WI38 (cell line): ENCODE measurements at regions not wholly inside any gene's neighbourhood (a gene's known extent, or its start where the extent isn't known, plus 50 kb on each side); places are given as distances from the start of the nearest gene placed in this dataset.

Experiments
- H3K4me3 ChIP-seq: 2 replicates; pipeline ENCODE4 v1.5.1; 2011; ENCODE audit warnings: low read depth, mild to moderate bottlenecking, control low read depth, low read length
- CTCF ChIP-seq: IDR thresholded peaks from 2 replicates; pipeline ENCODE4 v1.5.1; 2012; ENCODE audit warnings: low read depth, mild to moderate bottlenecking, control low read depth, low read length

GRCh38 chr13:58926858-58927257, 1236.9 kb downstream of the DIAPH3 start:
- TF ChIP-seq CTCF = no peak
- no peak overlapping the region for H3K4me3 ChIP-seq

GRCh38 chr13:58933475-58933874, 1230.3 kb downstream of the DIAPH3 start:
- TF ChIP-seq CTCF = no peak
- H3K4me3 ChIP-seq = no peak overlapping the region

GRCh38 chr13:58935689-58936088, 1228.0 kb downstream of the DIAPH3 start:
- TF ChIP-seq CTCF = no peak
- H3K4me3 ChIP-seq = no peak overlapping the region

GRCh38 chr13:58946274-58946673, 1217.5 kb downstream of the DIAPH3 start:
- no peak for TF ChIP-seq CTCF

GRCh38 chr13:58949646-58950045, 1214.1 kb downstream of the DIAPH3 start:
- TF ChIP-seq CTCF = no peak
- no peak overlapping the region for H3K4me3 ChIP-seq

More at GRCh38 chr13:58946274-58946673, 1217.5 kb downstream of the DIAPH3 start:
- H3K4me3 ChIP-seq = no peak overlapping the region

GRCh38 chr13:58950911-58951310, 1212.8 kb downstream of the DIAPH3 start:
- H3K4me3 ChIP-seq = no peak overlapping the region
- TF ChIP-seq CTCF = no peak

GRCh38 chr13:58953638-58954037, 1210.1 kb downstream of the DIAPH3 start:
- TF ChIP-seq CTCF = no peak
- H3K4me3 ChIP-seq = no peak overlapping the region
